22Rv1 (cell line): ENCODE measurements at regions not wholly inside any gene's neighbourhood (a gene's known extent, or its start where the extent isn't known, plus 50 kb on each side); places are given as distances from the start of the nearest gene placed in this dataset.

Experiments
- H3K27ac ChIP-seq: fragments of 450-650 bp; 2 replicates; pipeline ENCODE4 v1.5.1; 2017
- ZFX ChIP-seq: fragments of 450-650 bp; IDR thresholded peaks from 2 replicates; pipeline ENCODE4 v1.6.1; 2017; ENCODE audit warnings: antibody characterized with exemption, borderline replicate concordance
- TF ChIP-seq, protein P1 (sequence below): fragments of 450-650 bp; IDR thresholded peaks from 2 replicates; pipeline ENCODE4 v1.5.1; 2017; ENCODE audit warnings: mild to moderate bottlenecking

DNA sequence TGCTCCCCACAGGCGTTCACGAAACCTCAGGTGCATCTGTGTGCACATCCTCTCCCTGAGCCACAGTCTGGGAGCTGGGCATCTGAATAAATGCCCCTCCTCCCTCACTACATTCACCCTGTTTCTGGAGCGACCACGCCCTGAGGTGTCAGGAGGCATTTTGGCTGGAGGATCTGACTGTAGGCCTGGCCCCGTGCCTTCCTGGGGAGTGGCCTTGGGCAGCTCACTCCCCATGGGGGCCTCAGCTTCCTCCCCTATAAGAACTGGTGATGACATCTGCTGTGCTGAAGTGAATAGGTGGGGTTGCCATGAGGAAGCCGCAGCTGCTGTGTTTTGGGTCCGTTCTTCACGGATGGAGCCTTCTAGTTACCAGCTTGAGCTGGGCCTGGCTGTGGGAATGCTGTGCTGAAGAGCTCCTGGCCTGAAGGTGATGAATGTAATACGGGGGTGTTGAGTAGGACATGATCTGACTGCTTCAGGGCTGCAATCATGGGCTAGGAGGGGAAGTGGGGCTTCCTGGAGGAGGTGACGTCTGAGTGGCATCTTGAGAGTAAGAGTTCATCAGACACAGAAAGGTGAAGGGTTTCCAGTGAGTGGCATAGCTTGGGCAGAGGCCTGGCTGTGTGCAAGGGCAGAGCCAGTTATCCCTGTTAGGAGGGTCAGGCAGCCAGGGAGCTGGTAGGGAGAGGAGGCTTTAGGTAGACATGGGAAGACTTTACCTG, 58.2 kb downstream of the GLI2 start:
- no peak overlapping the region for H3K27ac ChIP-seq
- TF ChIP-seq, protein P1, sequence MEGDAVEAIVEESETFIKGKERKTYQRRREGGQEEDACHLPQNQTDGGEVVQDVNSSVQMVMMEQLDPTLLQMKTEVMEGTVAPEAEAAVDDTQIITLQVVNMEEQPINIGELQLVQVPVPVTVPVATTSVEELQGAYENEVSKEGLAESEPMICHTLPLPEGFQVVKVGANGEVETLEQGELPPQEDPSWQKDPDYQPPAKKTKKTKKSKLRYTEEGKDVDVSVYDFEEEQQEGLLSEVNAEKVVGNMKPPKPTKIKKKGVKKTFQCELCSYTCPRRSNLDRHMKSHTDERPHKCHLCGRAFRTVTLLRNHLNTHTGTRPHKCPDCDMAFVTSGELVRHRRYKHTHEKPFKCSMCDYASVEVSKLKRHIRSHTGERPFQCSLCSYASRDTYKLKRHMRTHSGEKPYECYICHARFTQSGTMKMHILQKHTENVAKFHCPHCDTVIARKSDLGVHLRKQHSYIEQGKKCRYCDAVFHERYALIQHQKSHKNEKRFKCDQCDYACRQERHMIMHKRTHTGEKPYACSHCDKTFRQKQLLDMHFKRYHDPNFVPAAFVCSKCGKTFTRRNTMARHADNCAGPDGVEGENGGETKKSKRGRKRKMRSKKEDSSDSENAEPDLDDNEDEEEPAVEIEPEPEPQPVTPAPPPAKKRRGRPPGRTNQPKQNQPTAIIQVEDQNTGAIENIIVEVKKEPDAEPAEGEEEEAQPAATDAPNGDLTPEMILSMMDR: no peak
- no peak for TF ChIP-seq ZFX

DNA sequence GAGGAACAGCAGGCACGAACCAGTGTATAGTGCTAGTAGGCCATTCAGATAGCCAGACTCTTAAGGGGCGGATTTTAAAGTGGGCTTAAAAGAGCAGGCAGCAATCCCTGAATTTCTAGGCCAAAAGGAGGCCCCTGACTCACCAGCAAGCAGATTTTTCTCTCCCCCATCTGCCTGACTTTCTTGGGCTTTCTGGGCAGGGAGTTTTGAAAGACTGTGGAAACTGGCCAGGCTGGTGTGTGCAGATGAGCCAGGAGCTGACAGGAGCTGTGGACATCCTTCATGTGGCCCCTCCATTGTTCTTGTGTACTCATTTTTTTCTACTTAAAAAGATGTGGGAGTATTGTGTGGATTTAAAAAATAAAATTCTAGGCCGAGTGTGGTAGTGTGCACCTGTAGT, 59.0 kb downstream of the GLI2 start:
- TF ChIP-seq ZFX: no peak
- TF ChIP-seq, protein P1: no peak
- no peak overlapping the region for H3K27ac ChIP-seq

DNA sequence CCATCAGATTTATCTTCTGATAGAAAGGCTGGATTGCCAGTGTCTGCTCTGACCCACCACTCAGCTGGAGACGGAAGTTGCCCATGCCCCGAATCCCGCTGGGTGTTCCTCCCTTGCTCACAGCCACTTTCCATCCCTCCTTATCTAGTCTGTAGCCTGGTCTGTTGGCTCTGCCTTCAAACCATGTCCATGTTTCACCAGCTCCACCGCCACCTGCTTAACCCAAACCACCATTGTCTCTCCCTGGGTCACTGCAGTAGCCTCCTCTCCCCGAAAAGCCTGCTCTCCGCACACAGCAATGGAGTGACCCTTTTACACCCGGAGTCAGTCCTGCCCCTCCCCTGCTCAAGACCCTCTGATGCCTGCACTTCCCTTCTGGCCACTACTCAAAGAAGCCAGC, 60.4 kb downstream of the GLI2 start:
- TF ChIP-seq, protein P1: no peak
- TF ChIP-seq ZFX: no peak
- H3K27ac ChIP-seq: no peak overlapping the region

DNA sequence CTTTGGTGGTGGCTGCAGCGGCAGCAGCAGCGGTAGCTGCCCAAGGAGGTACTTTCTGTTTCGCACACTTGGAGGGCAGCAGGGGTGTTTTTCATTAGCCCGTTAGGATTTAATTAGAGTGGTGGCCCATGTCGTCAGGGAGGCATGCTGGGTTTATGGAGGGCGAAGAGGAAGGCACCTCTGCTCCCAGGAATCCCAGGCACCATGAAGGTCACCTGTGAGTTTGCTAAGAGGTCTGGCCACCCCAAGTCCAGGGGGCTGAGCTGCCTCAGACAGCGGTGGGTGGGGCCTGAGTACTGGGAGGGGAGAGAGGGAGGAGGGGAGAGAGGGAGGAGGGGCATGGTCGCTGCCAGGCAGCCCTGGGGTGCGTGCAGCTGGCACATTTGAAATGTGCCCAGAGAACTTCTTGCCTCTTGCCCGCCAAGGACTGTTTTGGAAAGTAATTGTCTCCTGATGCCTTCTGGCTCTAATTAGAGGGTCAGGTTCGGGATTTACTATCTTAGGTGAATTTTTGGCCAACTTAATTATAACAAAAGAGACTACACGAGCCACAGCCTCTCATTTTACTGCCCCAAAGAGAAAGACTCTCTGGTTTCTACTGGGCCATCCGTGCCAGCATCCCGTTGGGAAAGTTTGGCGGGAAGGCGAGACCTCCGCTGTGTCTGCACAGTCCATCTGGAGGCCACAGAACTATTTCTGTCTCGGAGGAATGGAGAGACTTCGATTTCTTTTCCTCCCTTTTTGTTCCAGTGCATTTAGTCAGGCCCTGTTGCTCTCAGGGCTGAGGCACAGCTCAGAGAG, 62.0 kb downstream of the GLI2 start:
- TF ChIP-seq, protein P1: no peak
- TF ChIP-seq ZFX: no peak
- H3K27ac ChIP-seq: no peak overlapping the region

DNA sequence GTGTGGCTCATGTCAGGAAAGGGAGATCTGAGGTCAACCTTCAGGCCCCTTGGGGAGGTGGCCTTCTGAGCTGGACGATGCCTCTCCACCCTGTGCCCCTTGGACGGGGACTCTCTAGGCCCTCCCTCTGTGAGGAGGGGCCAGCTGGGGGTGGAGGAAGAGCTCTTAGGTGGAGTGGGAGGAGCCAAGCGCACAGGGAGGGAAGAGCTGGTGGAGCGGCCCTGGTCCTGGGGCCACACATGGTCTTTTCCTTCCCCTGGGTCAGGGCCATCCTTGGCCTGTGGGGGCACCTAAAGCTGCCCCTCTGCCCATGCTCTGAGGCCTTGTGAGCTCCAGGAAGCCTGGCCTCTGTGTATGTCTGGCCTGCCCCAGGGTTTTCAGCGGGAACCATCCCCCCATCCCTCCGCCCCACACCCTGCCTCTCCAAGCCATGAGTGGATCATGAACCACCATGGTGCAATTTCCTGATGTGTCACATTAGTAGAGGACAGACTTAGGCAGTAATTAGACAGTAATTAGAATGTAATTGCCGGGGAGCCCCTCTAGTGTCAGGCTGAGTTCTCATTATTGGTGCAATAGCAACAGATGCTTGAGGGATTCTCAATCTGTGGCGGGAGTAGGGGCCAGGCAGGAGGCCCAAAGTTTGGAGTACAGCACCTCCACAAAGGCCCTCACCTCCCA, 63.0 kb downstream of the GLI2 start:
- TF ChIP-seq, protein P1: no peak
- no peak for TF ChIP-seq ZFX
- no peak overlapping the region for H3K27ac ChIP-seq

DNA sequence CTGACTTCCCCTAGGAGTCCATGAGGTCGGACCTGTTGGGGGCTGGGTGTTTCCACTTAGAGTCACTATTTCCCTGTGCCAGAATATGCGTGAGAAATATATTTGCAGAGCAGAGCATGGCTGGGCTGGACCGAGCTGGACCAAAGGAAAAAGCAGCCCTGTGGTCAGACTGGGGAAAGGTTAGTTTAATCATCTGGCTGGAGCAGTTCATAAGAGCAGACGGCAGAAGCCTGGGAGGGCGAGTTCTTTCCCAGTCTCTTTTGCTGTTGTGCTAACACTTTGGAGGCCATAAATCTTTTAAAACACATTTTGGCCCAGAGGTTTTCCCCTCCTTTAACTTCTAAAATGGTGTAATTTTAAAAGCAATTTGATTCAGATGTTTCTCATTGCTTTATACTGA, 66.5 kb downstream of the GLI2 start:
- TF ChIP-seq, protein P1: no peak
- TF ChIP-seq ZFX: no peak
- no peak overlapping the region for H3K27ac ChIP-seq
